WERI-Rb-1 (cell line): ENCODE measurements at regions not wholly inside any gene's neighbourhood (a gene's known extent, or its start where the extent isn't known, plus 50 kb on each side); places are given as distances from the start of the nearest gene placed in this dataset.
A peak's percentile ranks its signal among the peaks of the same experiment; 100 is the strongest.

Experiments
- DNase-seq: peaks from one replicate; pipeline ENCODE4 v3.0.0-alpha.2; 2020
- H3K27ac ChIP-seq: fragments of 250-450 bp; sonication (Bioruptor Pico); 2 replicates; pipeline ENCODE4 v1.5.1; 2020; ENCODE audit warnings: mild to moderate bottlenecking, moderate library complexity
- H3K27me3 ChIP-seq: fragments of 250-450 bp; sonication (Bioruptor Pico); 2 replicates; pipeline ENCODE4 v1.5.1; 2021; ENCODE audit warnings: mild to moderate bottlenecking, low read depth, moderate library complexity; ENCODE audit not compliant: insufficient read depth, severe bottlenecking
- H3K36me3 ChIP-seq: fragments of 250-450 bp; sonication (Bioruptor Pico); 2 replicates; pipeline ENCODE4 v1.5.1; 2020; ENCODE audit warnings: mild to moderate bottlenecking, moderate library complexity
- H3K4me3 ChIP-seq: 2 replicates; pipeline ENCODE4 v1.5.1; 2011; ENCODE audit warnings: low read depth, mild to moderate bottlenecking, control low read depth, low read length
- H3K9me3 ChIP-seq: fragments of 250-450 bp; sonication (Bioruptor Pico); 2 replicates; pipeline ENCODE4 v1.5.1; 2021; ENCODE audit warnings: mild to moderate bottlenecking, moderate library complexity; ENCODE audit not compliant: severe bottlenecking
- CTCF ChIP-seq: IDR thresholded peaks from 2 replicates; pipeline ENCODE4 v1.5.1; 2011; ENCODE audit warnings: low read depth, mild to moderate bottlenecking, control low read depth, inconsistent platforms, low read length

GRCh38 chr20:9928955-9929354 is 90.1 kb upstream of the PAK5 start:
- no peak for TF ChIP-seq CTCF
- Histone ChIP-seq H3K4me3 (no peak overlapping the region), H3K36me3 (no peaks in the 10 kb centered on the region), H3K9me3 (no peaks in the 10 kb centered on the region), H3K27me3 (no peaks in the 10 kb centered on the region), H3K27ac (no peak overlapping the region)
- no peak for DNase-seq

- Histone ChIP-seq H3K27ac (no peak overlapping the region), H3K9me3 (no peaks in the 10 kb centered on the region), H3K27me3 (no peaks in the 10 kb centered on the region)
Measured at GRCh38 chr20:9928281-9928737, 89.4 kb upstream of the PAK5 start.

GRCh38 chr20:9927224-9927623 is 88.3 kb upstream of the PAK5 start:
- Histone ChIP-seq H3K9me3 (no peaks in the 10 kb centered on the region), H3K36me3 (no peaks in the 10 kb centered on the region), H3K4me3 (no peak overlapping the region), H3K27me3 (no peaks in the 10 kb centered on the region), H3K27ac (no peak overlapping the region)
- DNase-seq: no peak
- no peak for TF ChIP-seq CTCF

More at GRCh38 chr20:9928281-9928737, 89.4 kb upstream of the PAK5 start:
- Histone ChIP-seq H3K4me3 (no peak overlapping the region), H3K36me3 (no peaks in the 10 kb centered on the region)
- TF ChIP-seq CTCF: no peak
- DNase-seq: no peak

GRCh38 chr20:9926476-9926875 is 87.6 kb upstream of the PAK5 start:
- H3K9me3 ChIP-seq: no peaks in the 10 kb centered on the region
- no peaks in the 10 kb centered on the region for H3K36me3 ChIP-seq
- no peak overlapping the region for H3K27ac ChIP-seq
- H3K4me3 ChIP-seq: no peak overlapping the region
- no peaks in the 10 kb centered on the region for H3K27me3 ChIP-seq
- no peak for TF ChIP-seq CTCF
- no peak for DNase-seq

- Histone ChIP-seq H3K36me3 (no peaks in the 10 kb centered on the region), H3K4me3 (no peak overlapping the region), H3K9me3 (no peaks in the 10 kb centered on the region), H3K27ac (no peak overlapping the region), H3K27me3 (no peaks in the 10 kb centered on the region)
- DNase-seq: peak; percentile 53
- TF ChIP-seq CTCF: no peak
Measured at GRCh38 chr20:9926007-9926406, 87.1 kb upstream of the PAK5 start.

GRCh38 chr20:9923648-9924047 is 84.8 kb upstream of the PAK5 start:
- TF ChIP-seq CTCF: no peak
- Histone ChIP-seq H3K27me3 (no peaks in the 10 kb centered on the region), H3K36me3 (no peaks in the 10 kb centered on the region), H3K4me3 (no peak overlapping the region), H3K27ac (no peak overlapping the region), H3K9me3 (no peaks in the 10 kb centered on the region)
- DNase-seq: no peak
